HepG2 (cell line): ENCODE measurements at regions not wholly inside any gene's neighbourhood (a gene's known extent, or its start where the extent isn't known, plus 50 kb on each side); places are given as distances from the start of the nearest gene placed in this dataset.

Experiments
- ATAC-seq: fragments of 200-7000 bp; cut with Tn5 transposase; 3 replicates; pipeline ENCODE4 v1.9.1; 2020; ENCODE audit warnings: mild to moderate bottlenecking, moderate library complexity
- BruUV-seq: library from RNA; stranded (reverse); fragments of 400-500 nt; replicated peaks from 2 replicates; lab custom pipeline; 2021; lab: Mats Ljungman, UMichigan
- CTCF ChIA-PET: fragments of 300-600 bp; formaldehyde crosslinking; extraction: SDS; loops from one replicate; lab custom pipeline; 2021; ENCODE audit warnings: low total read pairs, inconsistent platforms, low intra/inter-chr PET ratio; lab: Yijun Ruan, JAX
- POLR2A ChIA-PET: fragments of 350-600 bp; sonication (Branson Sonifier 250); formaldehyde crosslinking; loops from one replicate; lab custom pipeline; 2020; ENCODE audit warnings: antibody characterized with exemption, inconsistent platforms; lab: Yijun Ruan, JAX
- DNase-seq: peaks from one replicate; pipeline ENCODE4 v3.0.0-alpha.2; 2015; ENCODE audit warnings: low spot score
- FAIRE-seq: peaks from 3 replicates; lab custom pipeline; 2011; peaks lifted over from hg19 to GRCh38; lab: Jason Lieb, UNC
- H2AFZ ChIP-seq: one replicate; pipeline ENCODE4 v1.6.1; 2011; ENCODE audit warnings: low read length, inconsistent platforms
- H3K27ac ChIP-seq: fragments of 300-600 bp; 3 replicates; pipeline ENCODE4 v1.8.0; 2011; ENCODE audit warnings: mixed run types, mild to moderate bottlenecking, mixed read lengths, low read length, inconsistent platforms; ENCODE audit not compliant: insufficient read depth; ENCODE audit errors: extremely low read length
- H3K27me3 ChIP-seq, 2 experiments: fragments of 200-600 bp in 1 of 2; 2 replicates in 1 of 2; 3 replicates in 1 of 2; pipeline versions ENCODE4 v1.6.0 to v1.8.0; 2011; ENCODE audit warnings: low read length in 2 of 2, mild to moderate bottlenecking in 2 of 2, moderate library complexity in 2 of 2, inconsistent platforms in 1 of 2; ENCODE audit not compliant: insufficient read depth in 2 of 2, control insufficient read depth in 1 of 2
- H3K36me3 ChIP-seq, 2 experiments: fragments of 200-600 bp in 1 of 2; replicated peaks in 1 of 2; 2 replicates in 1 of 2; 3 replicates in 1 of 2; pipeline versions ENCODE4 v1.5.1 to v1.8.0; 2011; ENCODE audit warnings: low read length in 2 of 2, inconsistent platforms in 1 of 2; ENCODE audit not compliant: insufficient read depth in 2 of 2, control insufficient read depth in 1 of 2
- H3K4me1 ChIP-seq: 2 replicates; pipeline ENCODE4 v1.5.1; 2012; ENCODE audit warnings: low read length, inconsistent platforms; ENCODE audit not compliant: insufficient read depth
- H3K4me2 ChIP-seq: 2 replicates; pipeline ENCODE4 v1.6.0; 2011; ENCODE audit warnings: low read depth, low read length, inconsistent platforms
- H3K4me3 ChIP-seq, 3 experiments: fragments of 200-600 bp in 1 of 3; sonication (generic), shearing (Covaris generic) in 1 of 3; replicated peaks in 1 of 3; 2 replicates each; pipeline ENCODE4 v1.5.1; 2011 to 2016; ENCODE audit warnings: low read length in 3 of 3, inconsistent platforms in 2 of 3, low read depth in 2 of 3, mild to moderate bottlenecking in 2 of 3, control low read depth in 1 of 3, mixed read lengths in 1 of 3; ENCODE audit not compliant: insufficient read depth in 1 of 3
- H3K79me2 ChIP-seq: one replicate; pipeline ENCODE4 v1.6.1; 2011; ENCODE audit warnings: low read length, inconsistent platforms; ENCODE audit not compliant: insufficient read depth
- H3K9ac ChIP-seq: 2 replicates; pipeline ENCODE4 v1.6.0; 2011; ENCODE audit warnings: mild to moderate bottlenecking, low read depth, low read length, inconsistent platforms; ENCODE audit not compliant: insufficient read depth
- H3K9me3 ChIP-seq: 2 replicates; pipeline ENCODE4 v1.5.1; 2012; ENCODE audit warnings: mild to moderate bottlenecking, low read length
- H4K20me1 ChIP-seq: 2 replicates; pipeline ENCODE4 v1.6.0; 2011; ENCODE audit warnings: inconsistent platforms, mild to moderate bottlenecking, low read length, moderate library complexity; ENCODE audit not compliant: insufficient read depth
- HDAC1 ChIP-seq: sonication (generic); formaldehyde crosslinking; IDR thresholded peaks from 2 replicates; pipeline ENCODE4 v1.5.1; 2020; ENCODE audit warnings: mild to moderate bottlenecking, missing genetic modification reagents
- KIAA2018 ChIP-seq: sonication (generic); formaldehyde crosslinking; IDR thresholded peaks from 2 replicates; pipeline ENCODE4 v1.5.0; 2020; ENCODE audit warnings: mild to moderate bottlenecking, missing genetic modification reagents, borderline replicate concordance
- MEIS2 ChIP-seq: sonication (generic); formaldehyde crosslinking; IDR thresholded peaks from 2 replicates; pipeline ENCODE4 v1.9.0; 2021; ENCODE audit warnings: mild to moderate bottlenecking, missing genetic modification reagents
- SKI ChIP-seq: fragments of 450-650 bp; IDR thresholded peaks from one replicate; pipeline ENCODE4 v1.6.1; 2018; ENCODE audit warnings: mild to moderate bottlenecking; ENCODE audit not compliant: partially characterized antibody
- WGBS: methylation state at CpG from one replicate; pipeline ENCODE4 v1.1.6; 2017; ENCODE audit warnings: low lambda C conversion rate; 5-methylcytosine and 5-hydroxymethylcytosine counted together
- in situ Hi-C: cut with HindIII; loops from 2 replicates; pipeline ENCODE4 v1.10.0; 2017; ENCODE audit warnings: low pct_unique_long_range_greater_than_20kb; ENCODE audit not compliant: extremely low pct_ligation_motif_present
- intact Hi-C: fragments of 100-400 bp; cut with micrococcal nuclease; formaldehyde crosslinking; loops from one replicate; pipeline ENCODE4 v1.10.0; 2022; ENCODE audit not compliant: unreplicated experiment
- TF ChIP-seq, protein P1 (sequence below): sonication (generic); formaldehyde crosslinking; IDR thresholded peaks from 2 replicates; pipeline ENCODE4 v1.4.0; 2020; ENCODE audit warnings: missing genetic modification reagents
- TF ChIP-seq, protein P2 (sequence below): sonication (generic); formaldehyde crosslinking; IDR thresholded peaks from 2 replicates; pipeline ENCODE4 v1.5.0; 2020; ENCODE audit warnings: mild to moderate bottlenecking, missing genetic modification reagents

GRCh38 chr18:40360558-40360957 lies 1594.5 kb upstream of the PIK3C3 start:
- Histone ChIP-seq H3K27ac (no peak overlapping the region), H3K9me3 (no peaks in the 10 kb centered on the region), H3K79me2 (no peaks in the 10 kb centered on the region), H3K4me3 (no peak overlapping the region), H2AFZ (no peak overlapping the region), H3K9ac (no peak overlapping the region), H4K20me1 (no peaks in the 10 kb centered on the region), H3K27me3 (no peaks in the 10 kb centered on the region; a peak in 1 of 5 replicates), H3K4me1 (no peaks in the 10 kb centered on the region), H3K4me2 (no peak overlapping the region), H3K36me3 (no peaks in the 10 kb centered on the region)
- CTCF ChIA-PET = no interaction called here
- 0% methylated on average over 2 of the region's 2 CpGs for WGBS
- DNase-seq = no peak
- intact Hi-C loops = no loop called here
- TF ChIP-seq, protein P1, sequence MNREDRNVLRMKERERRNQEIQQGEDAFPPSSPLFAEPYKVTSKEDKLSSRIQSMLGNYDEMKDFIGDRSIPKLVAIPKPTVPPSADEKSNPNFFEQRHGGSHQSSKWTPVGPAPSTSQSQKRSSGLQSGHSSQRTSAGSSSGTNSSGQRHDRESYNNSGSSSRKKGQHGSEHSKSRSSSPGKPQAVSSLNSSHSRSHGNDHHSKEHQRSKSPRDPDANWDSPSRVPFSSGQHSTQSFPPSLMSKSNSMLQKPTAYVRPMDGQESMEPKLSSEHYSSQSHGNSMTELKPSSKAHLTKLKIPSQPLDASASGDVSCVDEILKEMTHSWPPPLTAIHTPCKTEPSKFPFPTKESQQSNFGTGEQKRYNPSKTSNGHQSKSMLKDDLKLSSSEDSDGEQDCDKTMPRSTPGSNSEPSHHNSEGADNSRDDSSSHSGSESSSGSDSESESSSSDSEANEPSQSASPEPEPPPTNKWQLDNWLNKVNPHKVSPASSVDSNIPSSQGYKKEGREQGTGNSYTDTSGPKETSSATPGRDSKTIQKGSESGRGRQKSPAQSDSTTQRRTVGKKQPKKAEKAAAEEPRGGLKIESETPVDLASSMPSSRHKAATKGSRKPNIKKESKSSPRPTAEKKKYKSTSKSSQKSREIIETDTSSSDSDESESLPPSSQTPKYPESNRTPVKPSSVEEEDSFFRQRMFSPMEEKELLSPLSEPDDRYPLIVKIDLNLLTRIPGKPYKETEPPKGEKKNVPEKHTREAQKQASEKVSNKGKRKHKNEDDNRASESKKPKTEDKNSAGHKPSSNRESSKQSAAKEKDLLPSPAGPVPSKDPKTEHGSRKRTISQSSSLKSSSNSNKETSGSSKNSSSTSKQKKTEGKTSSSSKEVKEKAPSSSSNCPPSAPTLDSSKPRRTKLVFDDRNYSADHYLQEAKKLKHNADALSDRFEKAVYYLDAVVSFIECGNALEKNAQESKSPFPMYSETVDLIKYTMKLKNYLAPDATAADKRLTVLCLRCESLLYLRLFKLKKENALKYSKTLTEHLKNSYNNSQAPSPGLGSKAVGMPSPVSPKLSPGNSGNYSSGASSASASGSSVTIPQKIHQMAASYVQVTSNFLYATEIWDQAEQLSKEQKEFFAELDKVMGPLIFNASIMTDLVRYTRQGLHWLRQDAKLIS (CRISPR knock-in tag) = no peak
- TF ChIP-seq, protein P2, sequence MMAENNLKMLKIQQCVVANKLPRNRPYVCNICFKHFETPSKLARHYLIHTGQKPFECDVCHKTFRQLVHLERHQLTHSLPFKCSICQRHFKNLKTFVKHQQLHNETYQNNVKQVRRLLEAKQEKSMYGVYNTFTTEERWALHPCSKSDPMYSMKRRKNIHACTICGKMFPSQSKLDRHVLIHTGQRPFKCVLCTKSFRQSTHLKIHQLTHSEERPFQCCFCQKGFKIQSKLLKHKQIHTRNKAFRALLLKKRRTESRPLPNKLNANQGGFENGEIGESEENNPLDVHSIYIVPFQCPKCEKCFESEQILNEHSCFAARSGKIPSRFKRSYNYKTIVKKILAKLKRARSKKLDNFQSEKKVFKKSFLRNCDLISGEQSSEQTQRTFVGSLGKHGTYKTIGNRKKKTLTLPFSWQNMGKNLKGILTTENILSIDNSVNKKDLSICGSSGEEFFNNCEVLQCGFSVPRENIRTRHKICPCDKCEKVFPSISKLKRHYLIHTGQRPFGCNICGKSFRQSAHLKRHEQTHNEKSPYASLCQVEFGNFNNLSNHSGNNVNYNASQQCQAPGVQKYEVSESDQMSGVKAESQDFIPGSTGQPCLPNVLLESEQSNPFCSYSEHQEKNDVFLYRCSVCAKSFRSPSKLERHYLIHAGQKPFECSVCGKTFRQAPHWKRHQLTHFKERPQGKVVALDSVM = no peak
- no peak for TF ChIP-seq SKI
- TF ChIP-seq HDAC1 (CRISPR knock-in tag) = no peak
- no peak for TF ChIP-seq MEIS2 (CRISPR knock-in tag)
- no peak for TF ChIP-seq KIAA2018 (CRISPR knock-in tag)
- in situ Hi-C loops = no loop called here
- FAIRE-seq = no peak
- no peak for ATAC-seq
- POLR2A ChIA-PET = no interaction called here
- no TSS peak for BruUV-seq
